Glutamatergic neuron (in vitro differentiated cells): ENCODE measurements at regions not wholly inside any gene's neighbourhood (a gene's known extent, or its start where the extent isn't known, plus 50 kb on each side); places are given as distances from the start of the nearest gene placed in this dataset.

Source experiments
- DNase-seq: peaks from one replicate; pipeline ENCODE4 v3.0.0; 2022
- H3K27ac Mint-ChIP-seq: one replicate; pipeline ENCODE4 v1.8.0; 2020; ENCODE audit warnings: mild to moderate bottlenecking, mixed read lengths, inconsistent platforms; ENCODE audit not compliant: unreplicated experiment
- H3K27me3 Mint-ChIP-seq: one replicate; pipeline ENCODE4 v1.8.0; 2020; ENCODE audit warnings: mild to moderate bottlenecking, moderate library complexity, mixed read lengths, inconsistent platforms; ENCODE audit not compliant: unreplicated experiment
- H3K36me3 Mint-ChIP-seq: one replicate; pipeline ENCODE4 v1.8.0; 2020; ENCODE audit warnings: mild to moderate bottlenecking, mixed read lengths, inconsistent platforms; ENCODE audit not compliant: unreplicated experiment
- H3K4me1 Mint-ChIP-seq: one replicate; pipeline ENCODE4 v1.8.0; 2020; ENCODE audit warnings: mild to moderate bottlenecking, low read depth, mixed read lengths, inconsistent platforms; ENCODE audit not compliant: unreplicated experiment
- H3K4me3 Mint-ChIP-seq: one replicate; pipeline ENCODE4 v1.8.0; 2020; ENCODE audit warnings: mild to moderate bottlenecking, mixed read lengths, inconsistent platforms; ENCODE audit not compliant: unreplicated experiment
- H3K9me3 Mint-ChIP-seq: one replicate; pipeline ENCODE4 v1.8.0; 2020; ENCODE audit warnings: mild to moderate bottlenecking, moderate library complexity, mixed read lengths, inconsistent platforms; ENCODE audit not compliant: unreplicated experiment
- TF ChIP-seq, protein P1 (sequence below): fragments of 200-600 bp; sonication (generic); IDR thresholded peaks from one replicate; pipeline ENCODE4 v1.5.0; 2021; ENCODE audit not compliant: partially characterized antibody, unreplicated experiment

- Mint-ChIP-seq H3K27ac (peak overlapping the region; percentile 23), H3K9me3 (peaks cover 12% of the 10 kb centered on the region), H3K4me3 (no peak overlapping the region), H3K36me3 (no peaks in the 10 kb centered on the region), H3K4me1 (peaks cover 46% of the 10 kb centered on the region), H3K27me3 (peaks cover 5% of the 10 kb centered on the region)
- DNase-seq, result no peak
- TF ChIP-seq, protein P1, sequence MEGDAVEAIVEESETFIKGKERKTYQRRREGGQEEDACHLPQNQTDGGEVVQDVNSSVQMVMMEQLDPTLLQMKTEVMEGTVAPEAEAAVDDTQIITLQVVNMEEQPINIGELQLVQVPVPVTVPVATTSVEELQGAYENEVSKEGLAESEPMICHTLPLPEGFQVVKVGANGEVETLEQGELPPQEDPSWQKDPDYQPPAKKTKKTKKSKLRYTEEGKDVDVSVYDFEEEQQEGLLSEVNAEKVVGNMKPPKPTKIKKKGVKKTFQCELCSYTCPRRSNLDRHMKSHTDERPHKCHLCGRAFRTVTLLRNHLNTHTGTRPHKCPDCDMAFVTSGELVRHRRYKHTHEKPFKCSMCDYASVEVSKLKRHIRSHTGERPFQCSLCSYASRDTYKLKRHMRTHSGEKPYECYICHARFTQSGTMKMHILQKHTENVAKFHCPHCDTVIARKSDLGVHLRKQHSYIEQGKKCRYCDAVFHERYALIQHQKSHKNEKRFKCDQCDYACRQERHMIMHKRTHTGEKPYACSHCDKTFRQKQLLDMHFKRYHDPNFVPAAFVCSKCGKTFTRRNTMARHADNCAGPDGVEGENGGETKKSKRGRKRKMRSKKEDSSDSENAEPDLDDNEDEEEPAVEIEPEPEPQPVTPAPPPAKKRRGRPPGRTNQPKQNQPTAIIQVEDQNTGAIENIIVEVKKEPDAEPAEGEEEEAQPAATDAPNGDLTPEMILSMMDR, result no peak
These were observed 90.3 kb upstream of the ZNF438 start for GRCh38 chr10:31121757-31122577.

GRCh38 chr10:31123946-31124345 is 92.3 kb upstream of the ZNF438 start:
- peak overlapping the region; percentile 67 for H3K4me3 Mint-ChIP-seq
- peak overlapping the region; percentile 96 for H3K27ac Mint-ChIP-seq
- H3K36me3 Mint-ChIP-seq, result peaks cover 4% of the 10 kb centered on the region
- peaks cover 5% of the 10 kb centered on the region for H3K27me3 Mint-ChIP-seq
- peak; percentile 58 for DNase-seq
- TF ChIP-seq, protein P1, result no peak
- H3K9me3 Mint-ChIP-seq, result peaks cover 15% of the 10 kb centered on the region
- peaks cover 49% of the 10 kb centered on the region for H3K4me1 Mint-ChIP-seq

GRCh38 chr10:31124852-31125251 is 93.2 kb upstream of the ZNF438 start:
- Mint-ChIP-seq H3K9me3 (peaks cover 16% of the 10 kb centered on the region), H3K4me1 (peaks cover 49% of the 10 kb centered on the region), H3K36me3 (peaks cover 4% of the 10 kb centered on the region), H3K4me3 (peak overlapping the region; percentile 31), H3K27me3 (peaks cover 6% of the 10 kb centered on the region), H3K27ac (peak overlapping the region; percentile 96)
- TF ChIP-seq, protein P1, result no peak
- no peak for DNase-seq

DNA sequence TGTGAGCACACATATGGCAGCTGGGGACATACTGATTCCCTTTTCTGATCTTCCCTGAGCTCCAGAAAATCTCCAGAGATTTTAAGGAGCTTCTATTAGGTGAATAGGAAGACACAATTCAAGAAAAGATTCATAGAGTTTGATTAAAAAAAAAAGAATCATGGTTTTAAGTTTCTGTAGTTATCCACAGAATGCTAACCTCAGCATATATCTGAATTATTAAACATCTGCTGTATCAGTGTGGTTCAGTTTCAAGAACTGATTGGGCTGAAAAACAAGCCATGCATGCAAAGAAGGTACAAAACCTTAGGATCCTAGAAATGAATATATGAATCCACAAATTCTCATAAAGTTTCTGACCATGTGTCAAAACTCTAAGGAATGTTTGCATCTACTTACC is 94.1 kb upstream of the ZNF438 start:
- Mint-ChIP-seq H3K4me1 (peaks cover 55% of the 10 kb centered on the region), H3K27ac (peak overlapping the region; percentile 22), H3K36me3 (peaks cover 4% of the 10 kb centered on the region)

GRCh38 chr10:31126593-31126992 is 94.9 kb upstream of the ZNF438 start:
- peaks cover 55% of the 10 kb centered on the region for H3K4me1 Mint-ChIP-seq
- no peak overlapping the region for H3K4me3 Mint-ChIP-seq
- H3K27ac Mint-ChIP-seq, result peak overlapping the region; percentile 34
- peaks cover 17% of the 10 kb centered on the region for H3K9me3 Mint-ChIP-seq
- no peak for DNase-seq
- peaks cover 4% of the 10 kb centered on the region for H3K36me3 Mint-ChIP-seq
- H3K27me3 Mint-ChIP-seq, result peaks cover 7% of the 10 kb centered on the region
- TF ChIP-seq, protein P1, result no peak

More for the DNA sequence above, 94.1 kb upstream of the ZNF438 start:
- Mint-ChIP-seq H3K27me3 (peaks cover 7% of the 10 kb centered on the region), H3K9me3 (peaks cover 17% of the 10 kb centered on the region), H3K4me3 (no peak overlapping the region)
- DNase-seq, result no peak
- TF ChIP-seq, protein P1, result no peak
